Cardiac fibroblast (primary cell): ENCODE measurements at regions not wholly inside any gene's neighbourhood (a gene's known extent, or its start where the extent isn't known, plus 50 kb on each side); places are given as distances from the start of the nearest gene placed in this dataset.

Experiments
- DNase-seq, 2 donors: peaks; one replicate each; pipeline versions ENCODE4 v3.0.0 to v3.0.0-alpha.2; 2010; ENCODE audit warnings: low read depth in 2 of 2
- H3K4me3 ChIP-seq, 2 donors: replicated peaks in 1 of 2; 1 replicate in 1 of 2; 2 replicates in 1 of 2; pipeline ENCODE4 v1.5.1; 2011; ENCODE audit warnings: low read depth in 2 of 2, low read length in 2 of 2, mild to moderate bottlenecking in 2 of 2, moderate library complexity in 1 of 2
- TF ChIP-seq, protein P1 (sequence below): IDR thresholded peaks from one replicate; pipeline ENCODE4 v1.5.1; 2011; ENCODE audit warnings: low read depth, mild to moderate bottlenecking, low read length, inconsistent platforms

DNA sequence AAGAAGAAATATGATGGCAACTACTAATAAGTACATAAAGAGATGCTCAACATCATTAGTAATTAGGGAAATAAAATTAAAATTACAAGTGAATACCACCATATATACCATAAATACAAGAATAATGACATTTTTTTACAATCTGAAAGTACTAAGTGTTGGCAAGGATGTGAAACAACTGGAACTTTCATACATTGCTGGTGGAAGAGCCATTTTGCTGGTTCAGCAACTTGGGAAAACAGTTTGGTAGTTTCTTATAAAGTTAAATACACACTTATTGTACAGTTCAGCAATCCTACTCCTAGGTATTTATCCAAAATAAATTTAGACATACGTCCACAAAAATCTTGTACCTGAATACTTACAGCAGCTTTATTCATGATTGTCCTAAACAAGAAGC is 192.9 kb downstream of the CARTPT start:
- H3K4me3 ChIP-seq: no peak overlapping the region
- TF ChIP-seq, protein P1, sequence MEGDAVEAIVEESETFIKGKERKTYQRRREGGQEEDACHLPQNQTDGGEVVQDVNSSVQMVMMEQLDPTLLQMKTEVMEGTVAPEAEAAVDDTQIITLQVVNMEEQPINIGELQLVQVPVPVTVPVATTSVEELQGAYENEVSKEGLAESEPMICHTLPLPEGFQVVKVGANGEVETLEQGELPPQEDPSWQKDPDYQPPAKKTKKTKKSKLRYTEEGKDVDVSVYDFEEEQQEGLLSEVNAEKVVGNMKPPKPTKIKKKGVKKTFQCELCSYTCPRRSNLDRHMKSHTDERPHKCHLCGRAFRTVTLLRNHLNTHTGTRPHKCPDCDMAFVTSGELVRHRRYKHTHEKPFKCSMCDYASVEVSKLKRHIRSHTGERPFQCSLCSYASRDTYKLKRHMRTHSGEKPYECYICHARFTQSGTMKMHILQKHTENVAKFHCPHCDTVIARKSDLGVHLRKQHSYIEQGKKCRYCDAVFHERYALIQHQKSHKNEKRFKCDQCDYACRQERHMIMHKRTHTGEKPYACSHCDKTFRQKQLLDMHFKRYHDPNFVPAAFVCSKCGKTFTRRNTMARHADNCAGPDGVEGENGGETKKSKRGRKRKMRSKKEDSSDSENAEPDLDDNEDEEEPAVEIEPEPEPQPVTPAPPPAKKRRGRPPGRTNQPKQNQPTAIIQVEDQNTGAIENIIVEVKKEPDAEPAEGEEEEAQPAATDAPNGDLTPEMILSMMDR: no peak
- no peak for DNase-seq

DNA sequence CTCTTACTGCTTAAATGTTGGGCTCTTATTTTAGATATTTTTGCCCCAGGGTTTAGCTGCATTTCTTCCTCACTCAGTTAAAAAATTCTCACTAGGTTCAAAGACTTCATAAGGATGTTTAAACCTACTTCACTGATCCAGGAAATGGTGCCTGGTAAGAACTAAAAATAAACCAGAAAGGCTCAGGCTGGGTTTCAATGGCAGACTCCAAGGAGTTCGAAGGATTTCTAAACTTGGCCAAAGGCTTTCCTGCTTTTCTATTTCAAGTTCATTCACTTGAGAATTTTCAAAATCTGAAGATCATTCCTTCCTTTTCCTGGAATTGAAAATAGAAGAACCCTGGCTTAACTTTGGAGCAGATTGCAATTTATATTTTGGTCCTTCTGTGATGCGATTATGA is 193.0 kb upstream of the MAP1B start:
- no peak overlapping the region for H3K4me3 ChIP-seq
- TF ChIP-seq, protein P1: no peak
- no peak for DNase-seq

DNA sequence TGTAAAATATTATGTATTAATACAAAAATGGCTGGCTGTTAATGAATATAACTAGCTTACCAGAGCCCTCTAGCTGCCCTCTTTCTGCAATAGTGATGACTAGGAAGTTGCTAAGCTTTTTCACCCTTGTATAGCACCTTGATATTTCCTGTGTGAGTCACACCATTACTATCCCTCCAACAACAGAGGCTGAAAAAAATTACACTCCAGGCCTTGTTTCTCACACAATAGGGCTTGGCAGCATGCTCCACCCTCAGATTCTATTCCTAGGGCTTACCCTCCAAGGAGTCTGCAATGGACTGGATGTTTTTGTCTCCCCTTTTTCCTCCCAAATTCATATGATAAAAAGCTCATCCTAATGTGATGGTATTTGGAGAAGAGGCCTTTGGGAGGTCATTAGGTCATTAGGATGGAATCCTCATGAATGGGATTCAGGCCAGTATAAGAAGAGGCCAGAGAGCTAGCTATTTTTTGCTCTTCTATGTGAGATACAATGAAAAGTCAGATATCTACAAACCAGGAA is 184.6 kb upstream of the MAP1B start:
- TF ChIP-seq, protein P1: no peak
- peak; percentile 89 to 92 for DNase-seq
- H3K4me3 ChIP-seq: no peak overlapping the region

DNA sequence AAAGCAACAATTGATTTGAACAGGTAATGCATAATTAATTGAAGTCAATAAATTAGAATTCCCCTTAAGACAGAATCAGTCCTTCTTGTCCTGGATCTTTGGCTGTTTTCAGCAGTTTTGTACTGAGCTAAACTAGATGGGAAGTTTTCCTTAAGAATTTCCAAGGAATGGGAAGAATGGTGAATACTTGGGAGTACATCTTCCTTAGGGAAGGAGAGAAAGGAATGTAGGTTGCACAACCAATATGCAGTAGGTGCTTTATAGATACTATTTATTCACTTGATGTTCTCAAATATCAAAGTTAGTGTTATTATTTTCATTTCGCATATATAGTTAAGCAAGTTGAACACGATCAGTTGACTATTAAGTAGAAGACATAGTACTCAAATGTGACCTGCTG is 183.5 kb upstream of the MAP1B start:
- TF ChIP-seq, protein P1: no peak
- DNase-seq: no peak
- H3K4me3 ChIP-seq: no peak overlapping the region

DNA sequence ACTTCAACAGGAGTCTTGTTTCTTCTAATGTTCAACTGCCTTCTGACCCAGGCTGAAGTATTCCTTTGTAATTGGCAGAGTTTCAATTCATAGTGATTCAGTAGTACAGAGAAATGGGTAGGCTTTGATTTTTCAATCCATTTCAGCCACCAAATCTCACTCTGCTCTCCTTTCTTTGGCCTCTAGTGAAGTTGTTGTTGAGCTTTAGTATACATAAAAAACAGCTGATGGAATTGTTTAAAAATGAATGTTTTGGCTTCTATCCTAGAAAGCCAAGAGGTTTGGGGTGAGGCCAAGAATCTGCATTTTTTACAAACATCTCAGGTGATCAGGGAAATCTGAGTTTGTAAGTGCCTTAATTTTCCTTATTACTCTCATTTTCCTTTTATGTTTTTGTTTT is 182.9 kb upstream of the MAP1B start:
- H3K4me3 ChIP-seq: no peak overlapping the region
- DNase-seq: peak; percentile 40 to 60
- TF ChIP-seq, protein P1: no peak

DNA sequence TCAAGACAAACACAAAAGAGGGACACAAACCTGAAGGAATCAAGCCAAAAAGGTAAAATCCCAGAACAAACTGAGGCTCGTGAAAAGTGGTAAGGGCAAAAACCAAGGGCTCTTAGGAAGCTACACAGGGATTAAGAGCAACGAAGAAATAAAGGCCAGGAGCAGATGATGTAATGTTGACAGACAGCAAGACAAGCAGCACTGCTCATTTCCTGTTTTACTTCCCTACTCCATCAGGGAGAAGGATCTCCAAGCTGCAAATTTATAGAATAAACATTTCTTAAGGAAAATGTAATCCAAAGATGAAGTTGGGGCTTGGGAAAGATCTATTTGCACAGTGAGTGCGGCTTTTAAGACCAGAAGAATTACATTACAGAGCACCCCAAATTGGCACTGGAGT is 182.3 kb upstream of the MAP1B start:
- TF ChIP-seq, protein P1: no peak
- peak; percentile 69 to 74 for DNase-seq
- no peak overlapping the region for H3K4me3 ChIP-seq

DNA sequence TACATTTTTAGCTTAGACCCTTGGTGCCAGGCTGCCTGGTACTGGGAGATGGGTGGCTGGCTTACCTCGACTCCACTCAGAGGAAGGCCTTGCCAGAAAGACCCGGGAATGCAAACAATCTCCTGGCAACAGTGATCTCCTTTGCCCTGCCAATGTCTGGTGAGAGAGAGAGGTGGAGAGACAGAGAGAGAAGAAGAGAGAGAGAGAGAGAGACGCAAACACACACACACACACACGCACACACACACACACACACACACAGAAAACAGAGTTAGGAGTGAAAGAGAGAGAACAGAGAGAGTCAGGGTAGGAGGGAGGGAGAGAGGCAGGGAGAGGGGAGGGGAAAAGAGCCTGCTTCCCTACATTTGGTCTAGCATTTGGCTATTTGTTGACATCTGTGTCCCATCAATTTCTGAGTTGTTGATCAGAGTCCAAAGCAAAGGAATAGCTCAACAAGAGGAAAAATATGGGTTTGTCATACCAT is 181.6 kb upstream of the MAP1B start:
- no peak overlapping the region for H3K4me3 ChIP-seq
- DNase-seq: peak; percentile 17 to 60
- TF ChIP-seq, protein P1: no peak
